GM12892 (cell line): ENCODE measurements at regions not wholly inside any gene's neighbourhood (a gene's known extent, or its start where the extent isn't known, plus 50 kb on each side); places are given as distances from the start of the nearest gene placed in this dataset.

Experiments
- DNase-seq: peaks from one replicate; pipeline ENCODE4 v3.0.0; 2011; ENCODE audit not compliant: insufficient read length
- FAIRE-seq: peaks from 2 replicates; lab custom pipeline; 2011; peaks lifted over from hg19 to GRCh38; lab: Jason Lieb, UNC
- POLR2A ChIP-seq: IDR thresholded peaks from 2 replicates; pipeline ENCODE4 v1.6.1; 2011; ENCODE audit warnings: low read depth, low read length, control low read depth
- POLR2AphosphoS5 ChIP-seq: IDR thresholded peaks from 2 replicates; pipeline ENCODE4 v1.6.1; 2011; ENCODE audit warnings: low read depth, low read length, control low read depth
- TAF1 ChIP-seq: IDR thresholded peaks from 2 replicates; pipeline ENCODE4 v1.6.1; 2011; ENCODE audit warnings: low read depth, mild to moderate bottlenecking, control low read depth, low read length, borderline replicate concordance

- TF ChIP-seq POLR2A (no peak), TAF1 (no peak), POLR2AphosphoS5 (no peak)
- no peak for FAIRE-seq
- no peak for DNase-seq
Observed at GRCh38 chr6:93624408-93624807, 205.0 kb upstream of the EPHA7 start.

GRCh38 chr6:93621442-93621841 lies 202.1 kb upstream of the EPHA7 start:
- DNase-seq (no peak), FAIRE-seq (no peak)
- TF ChIP-seq POLR2AphosphoS5 (no peak), TAF1 (no peak), POLR2A (no peak)

GRCh38 chr6:93604951-93605350 lies 185.6 kb upstream of the EPHA7 start:
- TF ChIP-seq POLR2A = no peak
- no peak for TF ChIP-seq POLR2AphosphoS5
- no peak for TF ChIP-seq TAF1
- DNase-seq = no peak
- no peak for FAIRE-seq

GRCh38 chr6:93592417-93592816 lies 173.1 kb upstream of the EPHA7 start:
- no peak for DNase-seq
- FAIRE-seq = no peak
- TF ChIP-seq TAF1 = no peak

GRCh38 chr6:93586306-93586705 lies 166.9 kb upstream of the EPHA7 start:
- no peak for DNase-seq
- FAIRE-seq = no peak
- TF ChIP-seq POLR2AphosphoS5 = no peak
- no peak for TF ChIP-seq POLR2A
- TF ChIP-seq TAF1 = no peak

GRCh38 chr6:93584300-93584699 lies 164.9 kb upstream of the EPHA7 start:
- no peak for FAIRE-seq
- no peak for DNase-seq
- TF ChIP-seq POLR2A = no peak
- no peak for TF ChIP-seq TAF1
- TF ChIP-seq POLR2AphosphoS5 = no peak

- DNase-seq (no peak), FAIRE-seq (no peak)
- no peak for TF ChIP-seq POLR2AphosphoS5
- no peak for TF ChIP-seq TAF1
- no peak for TF ChIP-seq POLR2A
Observed at GRCh38 chr6:93581371-93581770, 162.0 kb upstream of the EPHA7 start.

- DNase-seq (no peak), FAIRE-seq (no peak)
- no peak for TF ChIP-seq POLR2A
- no peak for TF ChIP-seq TAF1
- TF ChIP-seq POLR2AphosphoS5 = no peak
Observed at GRCh38 chr6:93580446-93580845, 161.1 kb upstream of the EPHA7 start.

GRCh38 chr6:93575495-93576267 lies 156.3 kb upstream of the EPHA7 start:
- FAIRE-seq = no peak
- TF ChIP-seq POLR2AphosphoS5 (no peak), POLR2A (no peak)
- DNase-seq = no peak

GRCh38 chr6:93574299-93574698 lies 154.9 kb upstream of the EPHA7 start:
- FAIRE-seq = no peak
- DNase-seq = no peak
- no peak for TF ChIP-seq POLR2AphosphoS5
- TF ChIP-seq POLR2A = no peak
- TF ChIP-seq TAF1 = no peak

- no peak for TF ChIP-seq POLR2A
- DNase-seq (no peak), FAIRE-seq (no peak)
Observed at GRCh38 chr6:93571346-93571745, 152.0 kb upstream of the EPHA7 start.

GRCh38 chr6:93568169-93568568 lies 148.8 kb upstream of the EPHA7 start:
- DNase-seq (no peak), FAIRE-seq (no peak)
- TF ChIP-seq POLR2A = no peak
- TF ChIP-seq POLR2AphosphoS5 = no peak
- TF ChIP-seq TAF1 = no peak

- FAIRE-seq = no peak
- no peak for DNase-seq
Observed at GRCh38 chr6:93567164-93567563, 147.8 kb upstream of the EPHA7 start.

GRCh38 chr6:93566285-93566684 lies 146.9 kb upstream of the EPHA7 start:
- no peak for TF ChIP-seq POLR2AphosphoS5
- TF ChIP-seq POLR2A = no peak
- TF ChIP-seq TAF1 = no peak
- FAIRE-seq (no peak), DNase-seq (no peak)

More at GRCh38 chr6:93567164-93567563, 147.8 kb upstream of the EPHA7 start:
- no peak for TF ChIP-seq POLR2AphosphoS5
- no peak for TF ChIP-seq TAF1
- TF ChIP-seq POLR2A = no peak

- no peak for FAIRE-seq
- DNase-seq = no peak
- no peak for TF ChIP-seq POLR2A
- TF ChIP-seq TAF1 = no peak
- TF ChIP-seq POLR2AphosphoS5 = no peak
Observed at GRCh38 chr6:93562582-93562981, 143.2 kb upstream of the EPHA7 start.
